GM19467 (cell line): ENCODE measurements at regions not wholly inside any gene's neighbourhood (a gene's known extent, or its start where the extent isn't known, plus 50 kb on each side); places are given as distances from the start of the nearest gene placed in this dataset.
A peak's percentile ranks its signal among the peaks of the same experiment; 100 is the strongest.
"Not testable (repeated sequence)": the region's sequence is repeated elsewhere in the genome, so short reads cannot be mapped to it uniquely, and the experiment has no call there.

ENCODE experiments used
- ATAC-seq: cut with Tn5 transposase; IDR thresholded peaks from one replicate; pipeline ENCODE4 v1.9.1; 2021; ENCODE audit warnings: mild to moderate bottlenecking, moderate library complexity; ENCODE audit not compliant: unreplicated experiment

DNA sequence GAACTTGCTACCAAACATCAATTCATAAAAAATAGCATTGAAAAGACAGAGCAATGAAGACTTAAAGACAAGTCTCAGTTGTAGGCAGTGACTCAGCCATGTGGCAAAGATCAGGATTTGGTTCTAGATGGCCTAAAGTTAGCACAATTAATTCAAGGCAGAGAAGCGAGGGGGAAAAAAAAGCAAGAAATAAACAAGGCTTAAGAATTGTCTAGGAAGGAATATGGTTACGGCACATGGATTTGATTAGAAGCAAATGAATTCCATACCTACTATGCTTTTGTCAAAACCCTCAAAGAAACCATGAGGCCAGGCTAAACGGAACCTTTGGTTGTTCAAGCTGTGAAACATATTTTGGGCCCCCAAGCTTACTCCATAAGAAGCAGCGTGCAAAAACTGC lies 362.2 kb upstream of the KCNH7 start:
- ATAC-seq, result no peak

DNA sequence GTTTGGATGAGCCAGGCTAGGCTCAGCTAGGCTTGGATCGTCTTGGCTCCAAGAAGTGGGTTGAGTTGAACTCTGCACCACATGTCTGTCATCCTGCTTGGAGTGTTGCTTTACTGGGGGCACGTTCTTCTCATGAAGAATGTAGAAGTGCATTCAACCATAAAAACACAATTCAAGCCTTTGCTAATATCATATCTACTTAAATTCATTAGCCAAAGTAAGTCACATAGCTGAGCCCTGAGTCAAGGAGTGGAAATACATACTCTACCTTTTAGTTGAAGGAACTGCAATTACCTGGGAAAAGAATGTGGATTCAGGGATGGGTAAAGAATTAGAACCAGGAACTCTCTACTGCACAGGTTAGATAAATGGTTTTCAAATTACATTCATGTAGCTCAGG lies 360.4 kb upstream of the KCNH7 start:
- no peak for ATAC-seq

DNA sequence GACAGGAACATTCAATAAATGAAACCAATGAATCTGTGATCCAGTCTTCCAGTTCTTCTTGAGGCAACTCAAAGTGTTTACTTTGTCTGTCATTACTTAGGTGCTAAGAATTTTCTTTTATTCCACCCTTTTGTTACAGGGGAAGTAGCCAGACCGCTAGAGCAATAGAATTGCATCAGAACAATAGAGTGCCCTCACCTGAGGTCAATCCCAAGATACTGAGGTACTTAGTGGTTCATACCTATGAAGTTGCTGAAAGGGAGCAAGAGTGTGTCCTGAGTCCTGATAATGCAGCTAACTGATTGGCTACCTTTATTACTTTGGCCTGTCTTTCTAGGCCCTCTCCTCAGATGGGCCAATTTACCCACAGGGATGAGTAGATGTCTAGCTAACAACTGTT lies 359.4 kb upstream of the KCNH7 start:
- ATAC-seq, result no peak

DNA sequence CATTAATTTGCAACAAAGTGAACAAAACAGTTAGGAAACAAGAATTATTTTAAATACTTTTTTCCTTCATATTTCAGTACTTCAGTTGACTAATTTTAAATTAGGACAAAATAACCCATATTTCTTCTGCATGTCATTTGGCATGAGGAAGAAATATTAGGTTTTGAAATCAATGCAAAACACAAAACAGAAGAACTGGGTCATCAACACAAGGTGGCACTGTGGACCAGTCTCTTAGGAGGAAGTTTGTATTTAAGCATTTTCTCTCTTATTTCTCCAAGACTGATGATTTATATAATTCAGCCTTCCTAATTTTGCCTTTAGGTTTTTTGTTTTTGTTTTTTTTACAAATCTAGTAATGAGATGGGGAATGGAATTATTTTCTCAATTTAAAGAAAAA lies 352.8 kb upstream of the KCNH7 start:
- ATAC-seq, result no peak

DNA sequence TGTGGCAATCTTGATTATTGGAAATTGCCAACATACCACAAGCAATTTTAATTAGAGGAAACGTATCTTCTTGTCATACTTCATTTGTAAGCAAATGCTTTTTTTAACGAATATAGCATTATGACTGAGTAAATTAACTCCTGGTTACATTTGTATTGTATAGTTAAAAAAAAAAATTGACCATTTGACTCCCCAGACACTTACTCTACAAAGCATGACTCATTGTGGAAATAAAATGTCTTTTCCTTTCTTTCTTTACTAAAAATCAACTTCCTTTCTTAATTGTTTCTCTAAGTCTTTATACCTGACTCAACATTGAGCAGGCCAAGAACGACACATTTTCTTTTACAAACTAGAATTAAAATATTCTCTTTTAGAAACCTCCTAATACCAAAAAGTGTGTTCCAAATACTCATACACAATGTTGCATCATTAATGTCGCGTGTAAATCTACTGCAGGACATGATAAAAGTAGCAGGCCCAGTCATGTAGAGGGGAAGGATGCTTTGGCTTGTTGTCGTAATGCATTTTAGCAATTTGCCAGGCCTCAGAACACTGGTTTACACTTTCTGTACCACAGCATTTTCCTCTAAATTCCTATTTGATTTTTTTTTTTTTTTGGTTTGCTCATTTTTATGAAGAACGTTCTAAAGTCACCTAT lies 349.6 kb upstream of the KCNH7 start:
- no peak for ATAC-seq

DNA sequence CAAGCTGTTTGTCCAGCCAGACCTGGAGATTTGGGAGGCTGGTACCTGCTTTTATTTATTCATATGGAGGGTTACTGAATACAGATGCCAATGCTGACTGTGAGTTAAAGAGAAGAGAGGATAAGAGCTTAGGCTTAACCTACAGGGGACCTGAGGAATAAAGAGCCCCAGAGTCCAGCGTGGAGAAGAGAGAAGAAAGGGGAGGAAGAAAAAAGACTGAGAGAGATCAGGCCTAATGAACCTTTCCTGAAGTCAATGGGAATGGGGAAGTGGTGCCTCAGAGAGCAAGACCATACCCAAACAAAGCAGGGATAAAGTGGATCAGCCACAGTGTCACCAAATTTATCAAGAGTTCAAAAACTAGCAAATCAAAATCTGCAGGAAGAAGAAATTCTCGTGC lies 348.6 kb upstream of the KCNH7 start:
- no peak for ATAC-seq

DNA sequence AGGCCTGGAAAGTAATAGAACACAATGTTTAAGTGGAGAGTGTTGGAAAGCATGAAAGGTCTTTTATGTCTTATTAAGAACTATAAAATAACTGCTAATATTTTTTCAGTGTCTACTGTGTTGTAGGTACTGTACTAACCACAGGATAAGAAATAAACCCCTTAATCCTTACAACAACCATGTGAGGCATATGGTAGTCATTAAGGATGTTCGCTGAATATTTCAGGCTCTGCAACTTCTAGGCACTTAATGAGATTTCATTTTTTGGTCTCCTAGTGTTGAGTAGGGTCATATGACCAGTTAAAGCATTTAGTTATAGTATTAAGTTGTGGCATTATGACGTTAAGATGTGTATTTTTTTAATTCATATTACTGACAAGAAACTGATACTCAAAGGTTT lies 346.6 kb upstream of the KCNH7 start:
- ATAC-seq, result no peak

DNA sequence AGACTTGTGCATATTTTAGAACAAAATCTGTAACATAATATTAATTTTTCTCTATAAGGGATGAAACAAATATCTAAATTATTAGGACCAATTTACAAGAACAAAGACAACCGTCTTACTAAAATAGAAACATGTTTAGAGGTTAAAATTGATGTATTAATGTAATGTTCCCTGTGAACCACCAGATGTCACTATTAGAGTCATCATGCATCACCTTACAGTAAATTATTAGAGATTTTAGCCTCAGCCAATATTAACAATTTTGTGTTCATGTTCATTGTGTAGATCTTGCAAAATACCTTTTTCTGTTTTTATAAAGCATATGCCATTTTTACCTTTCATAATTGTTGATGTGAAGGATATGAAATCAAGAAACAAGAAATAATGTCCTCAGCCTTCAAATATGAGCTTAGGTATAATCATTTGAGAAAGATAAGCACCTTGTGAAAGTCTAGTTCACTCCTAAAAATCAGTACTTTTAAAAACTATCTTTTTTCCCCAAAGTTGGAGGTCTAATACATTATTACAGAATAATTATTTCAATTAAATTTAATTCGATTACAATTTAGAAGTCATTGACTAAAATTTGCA lies 344.3 kb upstream of the KCNH7 start:
- ATAC-seq, result no peak

DNA sequence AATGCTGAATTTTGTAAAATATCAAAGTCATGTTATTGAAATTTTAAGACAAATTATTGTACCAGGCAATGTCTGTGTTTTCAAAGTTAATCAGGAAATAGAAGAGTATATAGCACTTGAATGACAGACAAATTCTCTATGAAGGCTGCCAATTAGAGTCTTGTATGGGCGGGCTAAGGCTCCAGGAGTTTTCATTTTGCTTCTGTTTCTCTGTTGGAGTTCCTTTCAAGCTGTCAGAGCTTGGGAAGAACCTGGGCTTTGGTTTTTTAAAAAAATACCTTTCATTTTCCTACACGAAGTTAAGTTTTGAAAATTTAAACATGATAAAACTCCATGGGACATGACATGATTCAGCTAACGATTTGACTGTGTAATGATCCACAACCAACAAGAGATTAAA lies 339.0 kb upstream of the KCNH7 start:
- no peak for ATAC-seq

DNA sequence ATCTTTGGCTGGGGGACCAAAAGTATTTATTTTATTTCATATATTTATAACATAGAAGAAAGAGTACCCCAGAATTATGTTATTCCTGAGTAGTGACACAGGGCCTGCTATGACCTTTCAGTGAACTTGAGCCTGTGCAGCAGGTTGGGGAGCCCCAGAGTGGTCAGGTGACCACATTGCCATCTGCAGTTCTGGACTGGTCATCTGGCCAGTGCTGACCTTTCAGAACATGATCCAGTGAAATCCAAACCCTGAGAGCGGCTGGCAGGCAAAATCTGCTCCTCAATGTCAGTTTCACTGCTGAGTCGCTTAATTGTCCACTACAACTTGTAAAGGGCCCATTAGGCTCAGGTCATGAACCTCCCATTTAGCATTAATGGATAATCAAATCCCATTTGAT lies 336.7 kb upstream of the KCNH7 start:
- no peak for ATAC-seq

DNA sequence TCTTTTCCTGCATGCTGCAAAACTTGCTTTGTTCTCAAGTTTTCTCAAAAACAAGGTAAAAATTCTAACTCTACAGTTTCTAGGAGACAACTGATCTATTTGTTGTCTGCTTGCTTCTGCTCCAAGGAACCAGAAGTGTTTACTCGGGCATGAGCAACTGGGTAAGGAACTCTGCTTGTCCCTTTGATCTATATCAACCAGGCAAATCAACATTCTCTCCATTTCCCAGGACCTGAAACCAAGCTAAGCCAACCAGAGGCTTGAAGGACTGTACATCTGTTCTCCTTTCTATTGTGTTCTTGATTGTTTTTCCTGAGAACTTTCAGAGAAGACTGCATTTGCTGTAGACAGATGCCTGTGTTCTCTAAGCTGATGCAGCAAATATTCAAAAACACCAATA lies 335.0 kb upstream of the KCNH7 start:
- no peak for ATAC-seq

DNA sequence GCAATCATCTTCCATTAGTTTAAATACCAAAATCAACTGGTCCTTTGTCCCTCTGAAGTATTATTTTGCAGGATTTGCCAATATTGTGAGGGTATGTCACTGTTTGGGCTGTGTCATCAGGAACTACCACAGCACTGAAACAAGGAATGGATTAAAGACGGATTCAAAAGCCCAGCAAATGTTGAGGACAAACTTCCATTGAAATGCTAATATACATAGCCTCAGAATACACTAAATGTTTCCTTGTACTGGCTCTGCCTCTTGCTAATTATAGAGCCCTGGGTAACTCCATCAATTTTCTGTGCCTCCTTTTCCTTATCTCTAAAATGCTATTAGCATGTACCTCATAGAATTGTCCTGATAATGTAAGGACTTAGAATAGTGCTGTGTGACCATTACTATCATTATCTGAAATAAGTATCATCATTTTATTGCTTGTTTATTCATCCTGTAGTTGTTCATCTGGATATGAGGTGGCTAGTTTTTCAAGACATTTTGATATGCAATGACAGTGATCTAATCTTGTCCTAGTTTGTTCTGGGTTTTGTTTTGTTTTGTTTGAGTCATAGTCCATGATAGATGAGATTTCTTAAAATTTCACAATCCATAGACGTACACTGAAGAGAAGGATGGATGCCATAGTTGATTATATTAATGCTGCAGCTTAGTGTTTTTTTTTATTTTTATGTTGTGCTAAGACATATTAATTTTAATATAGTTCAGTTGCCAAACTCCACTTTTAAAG lies 333.4 kb upstream of the KCNH7 start:
- ATAC-seq, result no peak

DNA sequence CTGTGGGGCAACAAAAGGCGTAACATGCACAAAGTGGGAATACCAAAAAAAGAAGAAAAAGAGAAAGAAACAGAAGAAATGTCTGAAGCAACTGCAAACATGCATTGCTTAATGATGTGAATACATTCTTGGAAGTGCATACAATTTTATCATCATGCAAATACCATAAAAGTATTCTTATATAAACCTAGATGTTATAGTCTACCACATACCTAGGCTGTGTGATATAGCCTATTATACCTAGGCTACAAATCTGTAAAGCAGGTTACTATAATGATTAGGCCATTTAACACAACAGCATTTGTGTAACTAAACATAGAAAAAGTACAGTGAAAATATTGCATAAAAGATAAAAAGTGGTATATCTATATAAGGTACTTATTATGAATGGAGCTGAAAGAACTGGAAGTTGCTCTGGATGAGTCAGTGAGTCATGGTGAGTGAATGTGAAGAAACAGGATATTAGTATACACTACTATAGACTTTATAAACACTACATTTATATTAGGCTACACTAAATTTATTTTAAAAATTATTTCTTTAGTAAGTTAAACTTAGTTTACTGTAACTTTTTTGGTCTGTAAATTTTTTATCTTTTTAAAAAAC lies 319.4 kb upstream of the KCNH7 start:
- ATAC-seq, result no peak

DNA sequence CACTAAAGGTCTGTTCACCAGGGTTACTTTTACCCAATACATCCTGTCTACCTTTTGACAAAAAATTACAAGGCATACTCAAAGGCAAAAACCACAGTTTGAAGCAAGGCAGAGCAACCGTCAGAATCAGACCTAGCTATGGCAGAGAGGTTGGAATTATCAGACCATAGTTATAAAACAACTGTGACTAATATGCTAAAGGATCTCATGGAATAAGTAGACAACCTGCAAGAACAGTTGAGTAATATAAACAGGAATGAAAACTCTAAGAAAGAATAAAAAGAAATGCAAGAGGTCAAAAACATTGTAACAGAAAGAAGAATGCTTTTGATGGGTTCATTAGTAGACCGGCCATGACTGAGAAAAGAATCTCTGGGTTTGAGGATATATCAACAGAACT lies 318.8 kb upstream of the KCNH7 start:
- ATAC-seq, result no peak

DNA sequence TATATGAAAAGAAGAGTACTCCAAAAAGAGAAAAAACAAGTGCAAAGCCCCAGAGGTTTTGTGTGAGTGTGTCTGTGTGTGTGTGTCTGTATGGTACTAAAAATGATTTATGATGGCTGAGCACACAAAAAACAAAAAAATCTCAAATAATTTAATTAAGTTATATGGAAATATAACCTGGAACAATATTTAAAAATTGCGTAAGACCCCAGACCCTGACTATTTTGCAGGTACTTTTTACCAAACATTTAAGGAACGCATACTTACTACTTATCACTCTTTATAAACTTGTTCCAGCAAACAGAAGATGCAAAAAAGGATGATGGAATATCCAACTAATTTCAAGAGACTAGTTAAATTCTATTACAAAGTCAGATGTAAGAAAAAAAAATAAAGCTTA lies 317.4 kb upstream of the KCNH7 start:
- ATAC-seq, result no peak

DNA sequence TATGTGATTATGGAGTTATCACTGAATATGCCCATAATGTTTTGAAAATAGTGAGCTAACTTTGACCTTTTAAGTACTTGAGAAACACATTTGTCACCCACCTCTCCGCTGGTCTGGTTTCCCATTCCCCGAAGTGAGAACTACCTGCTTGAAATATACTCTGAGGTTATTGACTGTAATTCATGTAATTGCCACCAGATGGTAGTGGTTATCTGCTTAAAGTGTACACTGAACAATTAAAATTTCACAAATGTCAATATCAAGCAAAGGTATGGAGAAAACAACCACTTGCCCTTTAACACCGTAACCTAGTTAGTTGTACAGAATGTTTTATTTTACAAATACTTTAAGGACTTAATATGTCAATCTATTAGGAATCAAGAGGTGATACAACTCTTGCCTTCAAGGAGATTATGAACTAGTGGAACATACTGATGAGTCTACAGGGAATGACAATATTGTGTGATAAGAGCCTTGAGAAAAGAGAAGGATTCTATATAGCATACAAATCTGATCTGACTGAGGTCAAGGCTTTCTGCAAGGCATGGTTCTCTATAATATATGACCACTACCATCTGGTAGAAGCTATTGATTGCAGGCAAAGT lies 316.8 kb upstream of the KCNH7 start:
- ATAC-seq, result peak; percentile 90

DNA sequence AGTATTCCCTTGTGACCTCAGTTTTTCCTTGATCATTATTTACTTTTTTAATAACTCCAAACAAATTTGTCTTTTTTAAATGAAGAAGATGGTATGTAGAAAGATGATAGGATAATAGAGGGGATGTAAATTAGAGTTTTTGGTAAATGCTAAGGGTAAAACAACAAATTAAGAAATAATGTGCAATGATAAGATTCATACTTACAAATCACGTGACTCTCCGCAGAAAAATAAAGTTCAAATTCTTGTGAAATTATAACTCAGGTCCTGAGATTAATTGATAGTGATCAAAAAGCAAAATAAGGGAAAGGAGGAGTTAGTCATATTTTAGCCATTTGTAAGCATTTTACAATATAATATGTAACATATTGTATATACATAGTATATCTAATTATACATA lies 304.1 kb upstream of the KCNH7 start:
- ATAC-seq, result no peak

DNA sequence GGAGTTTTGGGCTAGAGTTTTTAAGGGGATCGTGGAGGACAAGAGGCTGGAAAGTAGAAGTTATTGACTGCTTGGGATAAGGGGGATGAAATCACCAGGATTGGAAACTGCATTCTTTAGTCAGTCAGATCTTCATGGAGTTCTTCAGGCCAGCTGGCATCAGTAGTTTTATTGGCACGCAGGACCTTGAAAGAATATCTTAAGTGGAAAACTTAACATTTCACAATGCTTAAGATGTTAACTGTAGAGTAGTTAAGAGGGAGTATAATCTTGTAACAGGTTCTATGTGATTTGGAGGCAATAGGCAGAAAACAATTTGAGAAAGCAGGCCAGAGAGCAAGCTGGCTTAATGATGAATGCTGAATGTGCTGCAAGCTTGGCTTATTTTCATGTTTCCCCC lies 300.4 kb upstream of the KCNH7 start:
- ATAC-seq, result no peak

DNA sequence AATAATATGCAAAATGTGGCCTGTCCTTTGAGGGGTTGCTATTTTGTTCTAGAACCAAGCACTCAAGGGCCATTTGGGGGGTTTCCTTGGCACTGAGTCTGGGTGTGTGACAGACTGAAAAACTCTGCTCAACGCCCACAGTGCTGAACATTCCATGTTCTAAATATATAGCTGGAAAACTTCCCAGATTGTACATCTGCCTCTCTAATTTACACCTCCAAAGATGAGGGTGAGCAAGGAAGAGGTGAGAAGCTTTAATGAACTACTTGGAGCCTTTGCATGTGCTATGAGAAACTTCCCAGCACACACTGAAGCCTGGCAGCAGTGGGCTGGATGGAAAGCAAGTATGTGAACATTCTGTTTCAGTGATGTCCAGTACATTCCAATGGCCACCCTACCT lies 296.7 kb upstream of the KCNH7 start:
- ATAC-seq, result no peak

DNA sequence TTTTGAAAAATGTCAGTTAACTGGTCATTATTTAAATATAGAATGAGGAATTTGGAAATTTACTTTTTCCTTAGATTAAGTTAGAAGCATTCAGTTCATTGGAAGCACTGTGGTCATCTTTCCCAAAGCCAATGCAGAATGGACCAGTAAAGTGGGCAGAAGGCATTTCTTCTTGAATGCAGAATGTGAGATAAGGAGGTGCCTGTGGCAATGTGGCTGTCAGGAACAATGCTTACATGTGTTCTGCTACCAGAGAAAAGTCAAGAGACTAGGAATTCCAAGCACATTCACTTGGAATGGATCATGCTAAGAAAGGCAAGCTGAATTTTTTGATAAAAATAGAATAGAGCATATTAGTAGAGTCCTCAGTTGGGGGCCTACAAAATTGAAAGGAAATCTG lies 295.0 kb upstream of the KCNH7 start:
- ATAC-seq, result no peak

DNA sequence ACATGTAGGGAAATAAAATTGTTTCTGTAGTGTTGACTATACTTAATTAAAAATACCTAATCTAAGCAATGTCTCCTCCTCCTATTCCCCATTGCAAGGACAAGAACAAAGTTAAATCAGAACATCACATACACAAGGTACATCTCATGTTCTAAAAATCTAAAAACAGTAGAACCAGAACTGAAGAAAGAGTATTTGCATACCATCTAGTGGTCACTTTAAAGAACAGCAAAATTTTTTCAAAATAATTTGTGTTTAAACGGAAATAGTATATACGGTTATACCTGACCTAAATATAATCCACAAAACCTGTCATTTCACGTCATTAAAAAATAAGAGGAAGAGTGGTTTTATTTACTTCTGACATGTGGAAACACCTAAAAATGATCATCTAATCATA lies 294.3 kb upstream of the KCNH7 start:
- ATAC-seq, result no peak

DNA sequence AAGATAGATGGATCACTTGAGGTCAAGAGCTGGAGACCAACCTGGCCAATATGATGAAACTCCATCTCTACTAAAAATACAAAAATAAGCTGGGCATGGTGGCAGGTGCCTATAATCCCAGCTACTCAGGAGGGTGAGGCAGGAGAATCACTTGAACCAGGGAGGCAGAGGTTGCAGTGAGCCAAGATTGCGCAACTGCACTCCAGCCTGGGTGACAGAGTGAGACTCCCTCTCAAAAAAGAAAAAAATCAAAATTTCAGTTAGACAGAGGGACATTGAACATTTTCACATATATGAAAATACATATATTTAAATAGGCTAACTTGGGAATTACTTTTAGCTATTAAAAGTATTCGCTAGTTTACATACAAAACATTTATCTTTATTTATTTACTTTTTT lies 293.6 kb upstream of the KCNH7 start:
- not testable (repeated sequence) for ATAC-seq
